Activated CD4-positive, alpha-beta T cell treated with anti-CD3 and anti-CD28 coated beads for 1 hour (primary cell): ENCODE measurements at regions not wholly inside any gene's neighbourhood (a gene's known extent, or its start where the extent isn't known, plus 50 kb on each side); places are given as distances from the start of the nearest gene placed in this dataset.
"Not testable (repeated sequence)": the region's sequence is repeated elsewhere in the genome, so short reads cannot be mapped to it uniquely, and the experiment has no call there.

Experiments used
- DNase-seq: peaks from one replicate; pipeline ENCODE4 v3.0.0-alpha.2; 2020

DNA sequence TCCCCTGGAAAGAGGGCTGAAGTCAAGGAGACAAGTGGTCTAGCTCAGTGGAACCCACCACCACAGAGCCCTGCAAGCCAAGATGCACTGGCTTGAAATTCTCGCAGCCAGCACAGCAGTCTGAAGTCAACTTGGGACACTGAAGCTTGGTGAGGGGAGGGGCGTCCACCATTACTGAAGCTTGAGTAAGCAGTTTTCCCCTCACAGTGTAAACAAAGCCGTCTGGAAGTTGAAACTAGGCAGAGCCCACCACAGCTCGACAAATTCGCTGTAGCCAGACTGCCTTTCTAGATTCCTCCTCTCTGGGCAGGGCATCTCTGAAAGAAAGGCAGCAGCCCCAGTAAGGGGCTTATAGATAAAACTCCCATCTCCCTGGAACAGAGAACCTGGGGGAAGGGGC lies 87.3 kb upstream of the KITLG start:
- not testable (repeated sequence) for DNase-seq

DNA sequence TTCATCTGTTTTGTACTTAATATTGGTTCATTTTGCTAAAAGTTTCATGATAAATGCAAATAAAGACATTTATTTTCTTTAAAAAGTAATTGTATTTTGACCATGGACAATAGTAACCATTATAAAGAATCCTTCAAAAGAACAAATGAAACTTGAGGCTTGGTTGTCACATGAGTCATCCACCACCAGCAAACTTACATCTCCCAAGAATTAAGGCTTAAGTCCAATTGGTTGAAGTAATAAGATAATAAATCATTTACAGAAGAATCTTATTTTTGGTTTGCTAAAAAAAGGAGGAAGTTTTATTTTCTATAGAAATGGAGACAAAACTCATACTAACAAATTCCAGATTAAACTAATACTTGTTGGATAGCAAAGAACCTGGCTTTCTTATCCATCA lies 84.8 kb upstream of the KITLG start:
- DNase-seq: no peak

DNA sequence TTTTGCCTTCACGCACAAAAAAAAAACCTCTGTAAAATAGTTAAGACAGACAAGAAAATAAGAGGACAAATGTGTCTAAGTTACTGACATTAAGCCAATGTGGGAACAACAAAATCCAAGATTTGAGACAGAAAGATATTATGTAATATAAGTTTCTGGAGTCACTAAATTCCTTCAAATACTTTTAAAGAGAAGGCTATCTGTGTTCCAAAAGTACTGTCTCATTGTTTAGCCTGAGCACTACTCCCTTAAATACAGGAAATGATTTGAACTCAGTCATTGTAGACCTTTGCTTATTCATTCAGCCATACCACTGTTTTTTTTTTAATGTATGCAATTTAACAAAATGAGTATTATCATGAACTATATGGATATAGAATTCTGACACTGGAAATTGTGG lies 82.7 kb upstream of the KITLG start:
- no peak for DNase-seq

DNA sequence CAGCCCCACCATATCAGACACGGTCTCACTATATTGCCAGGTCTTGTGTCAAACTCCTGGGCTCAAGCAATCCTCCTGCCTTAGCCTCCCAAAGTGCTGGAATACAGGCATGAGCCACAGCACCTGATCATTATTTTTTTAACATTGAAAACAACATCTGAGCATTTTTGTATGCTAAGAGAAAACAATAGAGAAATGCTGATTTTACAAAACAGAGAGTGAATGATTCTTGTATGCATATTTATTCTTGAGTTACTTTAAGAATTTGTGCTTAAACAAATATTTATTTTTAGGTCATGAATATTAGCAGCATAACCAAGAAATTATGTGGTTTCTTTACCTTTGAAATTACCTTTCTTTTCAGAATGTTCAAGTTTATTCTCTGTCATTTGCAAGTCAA lies 81.8 kb upstream of the KITLG start:
- DNase-seq: no peak

DNA sequence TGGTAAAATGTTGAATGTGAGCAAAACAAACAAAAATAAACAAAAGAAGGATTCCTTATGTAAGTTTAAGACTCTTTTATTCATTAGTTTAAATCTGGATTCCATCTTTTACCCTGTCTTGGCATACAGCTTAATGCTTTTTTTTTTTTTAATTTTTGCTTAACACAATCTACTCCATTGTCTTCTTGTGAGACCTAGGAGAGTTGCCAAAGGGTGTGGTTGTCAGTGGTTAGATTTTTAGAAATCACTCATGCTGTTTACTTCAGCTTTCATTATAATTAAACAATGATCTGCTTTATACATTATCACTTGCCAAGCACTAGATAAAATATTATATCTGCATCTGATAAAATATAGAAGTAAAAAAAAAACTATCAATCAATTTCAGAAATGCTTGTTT lies 77.7 kb upstream of the KITLG start:
- no peak for DNase-seq

DNA sequence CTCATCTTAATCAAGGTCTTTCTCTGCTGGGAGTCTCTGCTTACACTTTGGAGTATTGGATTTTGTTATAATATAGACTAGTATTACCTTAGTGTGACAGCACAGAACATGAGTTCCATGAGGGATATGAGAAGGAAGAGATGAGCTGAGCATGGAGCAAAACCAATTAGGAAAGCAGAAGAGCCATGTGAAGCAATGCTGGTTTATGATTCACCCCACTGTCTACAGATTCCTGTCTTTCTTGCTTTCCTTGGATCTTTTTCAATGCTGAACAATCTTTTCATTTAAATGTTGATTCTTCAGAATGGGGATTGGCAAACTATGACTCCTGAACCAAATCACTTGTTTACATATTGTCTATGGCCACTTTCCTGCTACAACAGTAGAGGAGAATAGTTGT lies 70.4 kb upstream of the KITLG start:
- DNase-seq: no peak

DNA sequence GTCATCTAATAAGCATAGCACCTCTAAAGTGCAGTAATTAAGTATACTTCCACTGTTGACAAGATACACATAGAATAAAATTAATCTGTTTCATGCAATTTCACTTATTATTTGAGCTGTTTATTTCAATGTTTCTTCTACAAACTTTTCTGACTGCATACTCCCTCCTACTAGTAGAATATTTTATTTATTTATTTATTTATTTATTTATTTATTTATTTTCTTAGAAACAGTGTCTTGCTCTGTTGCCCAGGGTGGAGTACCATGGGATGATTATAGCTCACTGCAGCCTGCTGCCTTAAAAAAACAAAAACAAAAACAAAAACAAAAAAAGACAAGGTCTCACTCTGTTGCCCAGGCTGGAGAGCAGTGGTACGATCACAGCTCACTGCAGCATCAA lies 68.4 kb upstream of the KITLG start:
- DNase-seq: no peak

DNA sequence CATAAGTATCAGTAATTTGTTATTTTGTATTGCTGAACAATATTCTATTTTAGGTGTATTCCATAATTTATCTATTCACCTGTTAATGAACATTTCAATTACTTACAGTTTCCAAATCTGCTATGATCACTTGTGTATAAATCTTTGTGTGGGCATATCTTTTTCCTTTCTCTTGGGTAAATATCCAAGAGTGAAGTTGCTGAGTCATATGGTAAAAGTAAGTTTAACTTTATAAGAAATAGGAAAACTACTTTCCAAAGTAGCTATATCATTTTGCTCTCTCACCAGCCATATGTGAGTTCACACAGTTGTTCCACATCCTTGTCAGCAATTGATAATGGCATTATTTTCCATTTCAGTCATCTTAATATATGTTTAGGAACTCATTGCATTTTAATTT lies 66.6 kb upstream of the KITLG start:
- no peak for DNase-seq

DNA sequence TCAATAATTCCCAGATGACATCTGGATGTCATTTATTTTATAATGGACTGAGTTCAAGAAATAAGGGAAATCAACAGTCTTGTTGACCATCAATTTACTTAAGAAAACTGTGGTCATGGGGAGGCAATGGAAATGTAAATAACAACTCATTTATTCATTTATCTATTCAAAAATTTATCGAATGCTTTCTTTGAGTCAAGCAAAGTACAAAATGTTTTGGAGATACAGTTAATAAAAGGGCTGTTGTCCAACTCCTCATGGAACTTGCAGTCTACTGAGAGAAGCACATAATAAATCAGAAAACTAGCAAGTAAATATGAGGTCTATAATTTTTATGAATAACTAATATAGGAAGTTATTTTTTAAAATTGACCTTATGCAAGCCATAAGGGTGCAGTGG lies 65.5 kb upstream of the KITLG start:
- no peak for DNase-seq

DNA sequence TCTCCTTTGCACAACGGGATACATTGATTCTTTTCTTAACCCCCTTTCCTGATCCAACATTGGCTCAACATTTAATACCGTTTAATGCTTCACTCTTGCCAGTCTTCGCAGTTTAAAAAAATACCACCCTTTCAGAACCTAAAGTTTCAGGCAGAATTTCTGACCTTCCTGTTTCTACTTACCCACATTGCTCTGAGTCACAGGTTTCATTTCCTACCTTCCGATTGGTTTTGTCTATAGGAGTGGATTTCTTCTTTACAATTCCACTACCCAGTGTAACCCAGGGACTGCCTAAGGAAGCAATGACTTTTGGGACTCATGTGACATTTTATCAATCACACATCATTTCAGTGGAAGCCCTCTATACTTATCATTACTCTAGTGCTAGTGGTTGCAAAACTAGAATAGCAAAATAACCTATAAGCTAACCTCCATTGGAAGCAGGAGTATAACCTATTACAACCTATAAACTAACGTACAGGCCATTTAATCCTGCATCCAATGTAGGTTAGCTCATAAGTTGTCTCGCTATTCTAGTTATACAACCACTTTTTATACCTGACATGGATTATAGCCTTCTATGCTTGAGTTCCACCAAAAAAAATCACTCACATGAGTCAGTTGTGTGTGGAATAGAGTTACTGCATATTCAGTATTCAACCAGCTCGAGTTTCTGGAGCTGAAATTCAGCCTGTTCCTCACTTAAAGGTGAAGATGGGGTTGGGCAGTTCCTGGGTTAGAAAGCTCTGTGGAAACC lies 64.9 kb upstream of the KITLG start:
- no peak for DNase-seq

DNA sequence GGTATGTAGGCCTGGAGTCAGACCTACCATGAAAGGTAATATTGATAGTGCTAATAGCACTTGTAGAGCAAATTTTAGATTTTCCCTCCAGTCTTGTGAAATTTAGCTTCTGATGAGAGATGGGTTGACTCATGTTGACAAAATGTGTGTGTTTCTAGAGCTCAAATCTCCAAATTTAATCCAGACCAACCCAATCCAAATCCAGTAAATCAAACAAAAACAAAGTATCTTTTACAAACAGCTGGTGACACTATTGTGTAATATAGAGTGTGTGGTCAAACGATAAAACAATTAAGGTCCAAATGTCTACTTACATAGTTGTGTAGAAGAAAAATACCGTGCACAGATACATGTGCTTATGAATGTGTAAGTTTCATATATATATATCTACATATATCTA lies 63.4 kb upstream of the KITLG start:
- no peak for DNase-seq

DNA sequence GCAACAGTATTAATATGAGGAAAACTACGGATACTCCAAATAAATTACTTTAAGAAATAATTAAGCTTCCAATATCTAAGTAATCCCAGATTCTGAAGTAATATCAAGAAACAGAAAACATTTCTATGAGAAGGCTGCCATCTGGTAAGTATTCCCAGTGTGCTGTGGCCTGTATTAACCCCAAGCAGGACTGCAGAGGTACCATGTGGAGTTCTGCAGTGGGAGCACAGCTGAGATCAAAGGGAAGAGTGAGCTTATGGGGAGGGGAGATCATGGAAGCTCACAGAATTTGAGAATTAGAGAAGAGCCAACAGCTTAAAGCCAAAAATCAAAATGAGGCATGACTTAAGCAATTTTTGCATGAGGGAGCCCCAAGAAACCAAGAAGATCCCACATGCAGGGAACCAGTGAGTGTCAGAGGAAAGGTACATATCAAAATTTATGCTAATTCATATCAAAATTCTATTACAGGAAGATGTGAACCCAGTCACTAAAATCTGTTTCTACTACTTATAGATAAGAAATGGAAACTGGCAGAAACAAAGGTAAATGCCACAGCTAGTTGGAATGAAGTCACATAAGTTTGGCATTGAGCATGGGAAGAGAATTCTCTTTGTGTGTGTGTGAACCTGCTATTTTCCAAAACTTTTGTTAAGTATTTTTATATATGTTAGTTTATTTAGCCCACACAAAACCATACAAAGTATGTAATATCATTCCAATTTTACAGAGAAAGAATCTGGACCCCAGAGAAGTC lies 62.6 kb upstream of the KITLG start:
- no peak for DNase-seq

DNA sequence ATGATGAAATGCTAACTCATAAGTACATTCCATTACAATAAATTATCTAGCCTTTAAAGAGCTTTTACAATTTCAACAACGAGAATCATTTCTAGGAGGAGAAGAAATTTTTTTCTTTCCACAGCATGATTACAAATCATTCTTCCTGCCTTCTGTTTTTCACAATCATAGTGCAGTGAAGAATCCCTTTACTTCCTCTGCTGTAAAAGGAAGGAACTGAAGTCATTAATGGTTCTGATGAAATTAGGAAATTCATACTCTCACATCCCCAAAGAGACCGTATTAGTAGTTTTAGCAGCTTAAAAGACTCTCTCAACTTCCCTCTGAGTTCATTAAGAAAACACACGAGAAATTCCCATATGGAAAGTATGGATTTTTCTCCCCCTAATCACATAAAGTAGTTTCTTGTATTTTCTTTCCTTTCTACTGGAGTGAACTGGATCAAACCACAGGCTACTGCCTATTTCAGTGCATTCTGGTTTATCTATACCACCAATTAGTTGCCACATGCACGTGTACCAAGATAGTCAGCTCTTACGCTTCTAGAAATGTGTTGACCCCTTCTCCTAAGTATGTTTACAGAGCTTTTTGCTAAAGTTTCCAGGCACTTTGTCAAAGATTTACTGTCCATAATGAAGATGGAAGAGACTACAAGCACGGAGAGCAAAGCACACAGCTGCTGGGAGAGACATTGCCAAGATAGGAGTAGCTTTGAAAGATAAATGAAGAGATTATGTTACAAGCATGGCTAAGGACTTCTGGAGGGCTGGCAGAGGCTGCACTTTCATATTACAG lies 58.9 kb upstream of the KITLG start:
- DNase-seq: no peak

DNA sequence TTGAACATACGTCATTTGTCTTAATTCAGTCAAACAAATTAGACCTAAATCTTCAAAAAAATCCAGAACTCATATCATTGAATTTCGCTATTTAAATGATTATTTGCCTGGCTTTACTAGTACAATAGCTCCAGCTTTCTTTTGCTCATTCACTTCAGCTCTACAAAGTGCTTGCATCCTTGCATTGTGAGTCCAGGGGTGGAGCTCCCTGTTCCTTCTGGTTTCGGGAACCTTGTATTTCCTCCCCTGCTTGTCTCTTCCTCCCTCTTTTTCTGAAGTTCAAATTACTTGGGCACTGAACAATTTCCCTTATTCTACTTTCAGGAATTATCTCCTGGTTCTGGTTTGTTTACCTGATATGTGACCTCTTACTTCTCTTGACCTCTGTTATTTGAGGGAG lies 58.1 kb upstream of the KITLG start:
- DNase-seq: no peak

DNA sequence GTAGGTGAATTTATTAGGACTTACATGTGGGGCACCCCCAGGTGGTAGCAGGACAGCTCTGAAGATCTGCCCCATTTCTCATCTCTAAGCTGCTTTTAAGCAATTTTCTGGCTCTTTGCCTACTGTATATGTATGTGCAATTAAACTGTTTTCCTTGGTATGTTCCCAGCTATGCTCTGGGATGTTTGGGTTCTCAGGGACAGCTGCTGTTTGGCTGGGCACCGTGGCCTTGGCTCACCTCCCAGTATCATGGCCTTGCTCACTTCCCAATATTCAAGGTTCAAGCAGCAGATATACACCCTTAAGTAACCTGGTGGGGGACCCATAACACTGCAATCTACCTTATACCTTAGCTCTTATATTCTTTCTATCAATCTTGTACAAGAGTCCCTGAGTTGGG lies 53.7 kb upstream of the KITLG start:
- DNase-seq: no peak

DNA sequence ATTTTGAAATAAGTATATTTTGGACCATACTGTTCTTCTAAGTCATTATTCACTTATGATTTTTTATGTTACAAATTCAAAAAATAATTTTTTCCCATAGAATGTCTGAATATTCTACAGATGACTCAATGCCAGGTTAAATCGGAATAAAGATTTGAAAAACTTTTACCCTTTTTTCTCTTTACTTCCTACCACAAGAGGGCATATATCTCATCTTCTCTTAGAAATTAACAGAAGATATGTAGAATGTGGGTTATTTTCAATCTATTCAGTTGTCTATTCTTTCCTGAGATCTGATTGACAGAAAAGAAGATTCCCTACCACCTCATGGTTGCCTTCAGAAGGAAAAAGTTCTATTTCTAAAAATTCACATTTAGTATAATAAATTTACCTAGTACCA lies 53.0 kb upstream of the KITLG start:
- DNase-seq: no peak

DNA sequence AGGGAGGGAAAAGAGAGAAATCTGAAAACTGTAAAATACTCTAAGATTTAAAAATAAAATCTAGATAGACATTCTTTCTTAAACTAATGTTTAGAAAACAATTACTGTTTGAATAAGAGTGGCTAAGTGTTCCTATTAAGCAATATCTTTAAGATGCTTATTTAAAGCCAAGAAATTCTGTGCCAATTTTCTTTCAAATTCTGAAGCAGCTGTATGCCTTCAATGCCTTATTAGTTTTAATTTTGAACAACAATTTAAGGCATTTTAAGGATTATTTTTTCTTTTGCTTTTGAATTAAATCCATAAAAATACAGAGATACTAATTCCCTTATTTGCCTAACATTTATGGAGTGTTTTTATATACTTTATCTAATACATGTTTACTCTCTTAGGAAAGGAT lies 50.3 kb upstream of the KITLG start:
- DNase-seq: no peak
